Upper lobe of right lung (tissue), 1 donor: ENCODE measurements at regions not wholly inside any gene's neighbourhood (a gene's known extent, or its start where the extent isn't known, plus 50 kb on each side); places are given as distances from the start of the nearest gene placed in this dataset.

Experiments used
- ATAC-seq: fragments of 200-7000 bp; cut with Tn5 transposase; one replicate; pipeline ENCODE4 v1.9.1; 2020; ENCODE audit warnings: mild to moderate bottlenecking, moderate library complexity
- DNase-seq: peaks from one replicate; pipeline ENCODE4 v3.0.0-alpha.2; 2020
- H3K27ac ChIP-seq: fragments of 200-600 bp; one replicate; pipeline ENCODE4 v1.8.0; 2022
- H3K27me3 ChIP-seq: fragments of 200-600 bp; one replicate; pipeline ENCODE4 v1.8.0; 2022; ENCODE audit warnings: mild to moderate bottlenecking
- H3K36me3 ChIP-seq: fragments of 200-600 bp; one replicate; pipeline ENCODE4 v1.8.0; 2022
- H3K4me1 ChIP-seq: fragments of 200-600 bp; one replicate; pipeline ENCODE4 v1.8.0; 2022
- H3K4me3 ChIP-seq: fragments of 200-600 bp; one replicate; pipeline ENCODE4 v1.8.0; 2022; ENCODE audit warnings: mild to moderate bottlenecking
- H3K9me3 ChIP-seq: fragments of 200-600 bp; one replicate; pipeline ENCODE4 v1.8.0; 2022
- CTCF ChIP-seq: fragments of 200-600 bp; IDR thresholded peaks from one replicate; pipeline ENCODE4 v1.8.0; 2022; ENCODE audit warnings: antibody characterized with exemption
- intact Hi-C: fragments of 100-400 bp; cut with DNase I; formaldehyde crosslinking; loops from one replicate; pipeline ENCODE4 v1.11.0; 2022
- donor health status: DM: no; HTN: yes; CAD: no; lungs with severe emphysema.

- H3K4me1 ChIP-seq, result no peaks in the 10 kb centered on the region
- ATAC-seq (no peak), DNase-seq (no peak)
- no peak for TF ChIP-seq CTCF
- H3K36me3 ChIP-seq, result no peaks in the 10 kb centered on the region
- no peak overlapping the region for H3K4me3 ChIP-seq
- no peaks in the 10 kb centered on the region for H3K27me3 ChIP-seq
- intact Hi-C loops, result no loop called here
- H3K9me3 ChIP-seq, result no peaks in the 10 kb centered on the region
- H3K27ac ChIP-seq, result no peak overlapping the region
Measured at GRCh38 chr4:153071958-153072598, 132.2 kb upstream of the TRIM2 start.

GRCh38 chr4:153072661-153073060 lies 131.6 kb upstream of the TRIM2 start:
- Histone ChIP-seq H3K27ac (no peak overlapping the region), H3K36me3 (no peaks in the 10 kb centered on the region), H3K4me3 (no peak overlapping the region), H3K9me3 (no peaks in the 10 kb centered on the region), H3K4me1 (no peaks in the 10 kb centered on the region), H3K27me3 (no peaks in the 10 kb centered on the region)
- intact Hi-C loops, result no loop called here
- TF ChIP-seq CTCF, result no peak
- ATAC-seq (no peak), DNase-seq (no peak)

GRCh38 chr4:153074486-153074885 lies 129.8 kb upstream of the TRIM2 start:
- no peaks in the 10 kb centered on the region for H3K27me3 ChIP-seq
- intact Hi-C loops, result no loop called here
- H3K4me3 ChIP-seq, result no peak overlapping the region
- H3K27ac ChIP-seq, result no peak overlapping the region
- no peak for TF ChIP-seq CTCF
- DNase-seq, result no peak
- no peaks in the 10 kb centered on the region for H3K9me3 ChIP-seq
- no peaks in the 10 kb centered on the region for H3K4me1 ChIP-seq
- H3K36me3 ChIP-seq, result no peaks in the 10 kb centered on the region
- no peak for ATAC-seq

GRCh38 chr4:153074936-153075630 lies 129.2 kb upstream of the TRIM2 start:
- TF ChIP-seq CTCF, result no peak
- no peak for DNase-seq
- intact Hi-C loops, result no loop called here
- no peak for ATAC-seq
- Histone ChIP-seq H3K27ac (no peak overlapping the region), H3K36me3 (no peaks in the 10 kb centered on the region), H3K9me3 (no peaks in the 10 kb centered on the region), H3K4me3 (no peak overlapping the region), H3K27me3 (no peaks in the 10 kb centered on the region), H3K4me1 (no peaks in the 10 kb centered on the region)

GRCh38 chr4:153075836-153076518 lies 128.3 kb upstream of the TRIM2 start:
- no peaks in the 10 kb centered on the region for H3K9me3 ChIP-seq
- intact Hi-C loops, result no loop called here
- H3K27me3 ChIP-seq, result no peaks in the 10 kb centered on the region
- TF ChIP-seq CTCF, result no peak
- DNase-seq (no peak), ATAC-seq (no peak)
- H3K27ac ChIP-seq, result no peak overlapping the region
- H3K4me1 ChIP-seq, result no peaks in the 10 kb centered on the region
- H3K36me3 ChIP-seq, result no peaks in the 10 kb centered on the region
- H3K4me3 ChIP-seq, result no peak overlapping the region
